H9 (cell line): ENCODE measurements at regions not wholly inside any gene's neighbourhood (a gene's known extent, or its start where the extent isn't known, plus 50 kb on each side); places are given as distances from the start of the nearest gene placed in this dataset.

Experiments
- DNase-seq: peaks from one replicate; pipeline ENCODE4 v3.0.0-alpha.2; 2017
- H2AFZ ChIP-seq: one replicate; pipeline ENCODE4 v1.6.1; 2013; ENCODE audit warnings: mild to moderate bottlenecking, low read length, control low read depth, moderate library complexity
- H2AK5ac ChIP-seq: 2 replicates; pipeline ENCODE4 v1.6.1; 2013; ENCODE audit warnings: low read length, control low read depth, mixed read lengths; ENCODE audit not compliant: insufficient read length
- H2BK120ac ChIP-seq: one replicate; pipeline ENCODE4 v1.6.1; 2013; ENCODE audit warnings: low read depth, mild to moderate bottlenecking, low read length, control low read depth, inconsistent platforms; ENCODE audit not compliant: poor library complexity, severe bottlenecking
- H2BK12ac ChIP-seq: 2 replicates; pipeline ENCODE4 v1.6.1; 2013; ENCODE audit warnings: low read length, control low read depth, mixed read lengths, low read depth; ENCODE audit not compliant: insufficient read length
- H2BK15ac ChIP-seq: 2 replicates; pipeline ENCODE4 v1.6.1; 2013; ENCODE audit warnings: low read depth, low read length, control low read depth
- H2BK20ac ChIP-seq: one replicate; pipeline ENCODE4 v1.6.1; 2013; ENCODE audit warnings: low read depth, mild to moderate bottlenecking, low read length, control low read depth, inconsistent platforms; ENCODE audit not compliant: poor library complexity, severe bottlenecking
- H2BK5ac ChIP-seq: 2 replicates; pipeline ENCODE4 v1.6.1; 2013; ENCODE audit warnings: low read length, control low read depth, mixed read lengths; ENCODE audit not compliant: insufficient read length
- H3K14ac ChIP-seq: 2 replicates; pipeline ENCODE4 v1.6.1; 2013; ENCODE audit warnings: low read length, control low read depth; ENCODE audit not compliant: insufficient read depth
- H3K18ac ChIP-seq: 2 replicates; pipeline ENCODE4 v1.6.1; 2013; ENCODE audit warnings: low read depth, mild to moderate bottlenecking, mixed read lengths, low read length, control low read depth; ENCODE audit not compliant: insufficient read length
- H3K23ac ChIP-seq: 2 replicates; pipeline ENCODE4 v1.6.1; 2013; ENCODE audit warnings: low read length, control low read depth, mixed read lengths, low read depth; ENCODE audit not compliant: insufficient read length
- H3K23me2 ChIP-seq: 2 replicates; pipeline ENCODE4 v1.6.1; 2013; ENCODE audit warnings: low read depth, mild to moderate bottlenecking, mixed read lengths, low read length, control low read depth; ENCODE audit not compliant: insufficient read length, poor library complexity, severe bottlenecking
- H3K27ac ChIP-seq: 2 replicates; pipeline ENCODE4 v1.5.1; 2013; ENCODE audit warnings: low read length, control low read depth, mixed read lengths, low read depth; ENCODE audit not compliant: insufficient read length
- H3K27me3 ChIP-seq: 2 replicates; pipeline ENCODE4 v1.6.1; 2013; ENCODE audit warnings: low read length, control low read depth, inconsistent platforms; ENCODE audit not compliant: insufficient read depth
- H3K4ac ChIP-seq: 2 replicates; pipeline ENCODE4 v1.6.1; 2013; ENCODE audit warnings: low read depth, mild to moderate bottlenecking, control low read depth, inconsistent platforms, low read length, moderate library complexity
- H3K4me1 ChIP-seq: 2 replicates; pipeline ENCODE4 v1.6.1; 2013; ENCODE audit warnings: low read length, control low read depth, inconsistent platforms; ENCODE audit not compliant: insufficient read depth
- H3K4me2 ChIP-seq: 2 replicates; pipeline ENCODE4 v1.6.1; 2013; ENCODE audit warnings: low read length, control low read depth, mixed read lengths; ENCODE audit not compliant: insufficient read length, insufficient read depth
- H3K56ac ChIP-seq: 2 replicates; pipeline ENCODE4 v1.6.1; 2013; ENCODE audit warnings: low read depth, mild to moderate bottlenecking, mixed read lengths, low read length, control low read depth; ENCODE audit not compliant: insufficient read length
- H3K79me1 ChIP-seq: 2 replicates; pipeline ENCODE4 v1.6.1; 2013; ENCODE audit warnings: low read depth, mild to moderate bottlenecking, moderate library complexity, low read length, control low read depth, inconsistent platforms; ENCODE audit not compliant: insufficient read depth, poor library complexity, severe bottlenecking
- H3K79me2 ChIP-seq: 2 replicates; pipeline ENCODE4 v1.6.1; 2013; ENCODE audit warnings: low read length, control low read depth, inconsistent platforms; ENCODE audit not compliant: insufficient read depth
- H3K9ac ChIP-seq: 2 replicates; pipeline ENCODE4 v1.6.1; 2013; ENCODE audit warnings: low read length, control low read depth, mixed read lengths; ENCODE audit not compliant: insufficient read length; ENCODE audit errors: extremely low read depth
- H3K9me3 ChIP-seq: one replicate; pipeline ENCODE4 v1.6.1; 2013; ENCODE audit warnings: low read depth, low read length, inconsistent platforms; ENCODE audit not compliant: control insufficient read depth
- H3T11ph ChIP-seq: one replicate; pipeline ENCODE4 v1.6.1; 2013; ENCODE audit warnings: mild to moderate bottlenecking, low read length, control low read depth, inconsistent platforms
- H4K20me1 ChIP-seq: one replicate; pipeline ENCODE4 v1.6.1; 2013; ENCODE audit not compliant: control insufficient read depth, insufficient read length, insufficient read depth
- H4K5ac ChIP-seq: 2 replicates; pipeline ENCODE4 v1.6.1; 2013; ENCODE audit warnings: low read depth, mild to moderate bottlenecking, mixed read lengths, low read length, control low read depth; ENCODE audit not compliant: insufficient read length
- H4K8ac ChIP-seq: replicated peaks from 2 replicates; pipeline ENCODE4 v1.6.1; 2013; ENCODE audit warnings: low read length, control low read depth, mixed read lengths, low read depth; ENCODE audit not compliant: insufficient read length
- H4K91ac ChIP-seq: 2 replicates; pipeline ENCODE4 v1.6.1; 2013; ENCODE audit warnings: low read depth, mild to moderate bottlenecking, moderate library complexity, mixed read lengths, low read length, control low read depth; ENCODE audit not compliant: insufficient read length
- H3K27ac Mint-ChIP-seq, 3 experiments: 2 replicates in 2 of 3; 3 replicates in 1 of 3; pipeline ENCODE4 v1.8.0; 2020 to 2021; ENCODE audit warnings: mixed read lengths in 3 of 3, mild to moderate bottlenecking in 1 of 3, moderate library complexity in 1 of 3
- H3K27me3 Mint-ChIP-seq: 2 replicates; pipeline ENCODE4 v1.8.0; 2021; ENCODE audit warnings: low read depth, mild to moderate bottlenecking, moderate library complexity, mixed read lengths
- H3K36me3 Mint-ChIP-seq, 3 experiments: 2 replicates in 2 of 3; 3 replicates in 1 of 3; pipeline ENCODE4 v1.8.0; 2020 to 2021; ENCODE audit warnings: low read depth in 3 of 3, mixed read lengths in 3 of 3; ENCODE audit not compliant: insufficient read depth in 1 of 3
- H3K4me1 Mint-ChIP-seq, 2 experiments: 2 replicates each; pipeline ENCODE4 v1.8.0; 2020; ENCODE audit warnings: mixed read lengths in 2 of 2
- H3K4me3 Mint-ChIP-seq, 2 experiments: 2 replicates in 1 of 2; 3 replicates in 1 of 2; pipeline ENCODE4 v1.8.0; 2020 to 2021; ENCODE audit warnings: mild to moderate bottlenecking in 2 of 2, mixed read lengths in 2 of 2, moderate library complexity in 1 of 2
- H3K9me3 Mint-ChIP-seq, 2 experiments: 2 replicates in 1 of 2; 3 replicates in 1 of 2; pipeline ENCODE4 v1.8.0; 2020; ENCODE audit warnings: mild to moderate bottlenecking in 2 of 2, mixed read lengths in 2 of 2, moderate library complexity in 1 of 2
- CTCF ChIP-seq: fragments of 200-600 bp; sonication (generic); conservative IDR thresholded peaks from 3 replicates; pipeline ENCODE4 v1.8.0; 2021; ENCODE audit warnings: antibody characterized with exemption, mild to moderate bottlenecking

- Histone ChIP-seq H3K18ac (no peak overlapping the region), H3K27me3 (no peaks in the 10 kb centered on the region), H3K79me1 (no peaks in the 10 kb centered on the region), H3K9me3 (no peaks in the 10 kb centered on the region), H3K9ac (no peak overlapping the region), H3K4me1 (peaks cover 3% of the 10 kb centered on the region; the same call in 1 of the 2 replicates), H4K8ac (no peak overlapping the region), H3K23ac (no peak overlapping the region), H2BK12ac (no peak overlapping the region), H2BK20ac (no peak overlapping the region), H3K4me2 (no peak overlapping the region), H2BK5ac (no peak overlapping the region), H4K20me1 (no peaks in the 10 kb centered on the region), H4K5ac (no peak overlapping the region), H3K56ac (no peak overlapping the region), H3K4ac (no peak overlapping the region), H2AFZ (no peak overlapping the region), H3K27ac (no peak overlapping the region), H4K91ac (no peak overlapping the region), H2AK5ac (no peak overlapping the region), H3K79me2 (no peaks in the 10 kb centered on the region), H2BK120ac (no peak overlapping the region), H3T11ph (no peak overlapping the region), H3K23me2 (no peaks in the 10 kb centered on the region), H3K14ac (no peak overlapping the region), H2BK15ac (no peak overlapping the region)
- H3K4me3 Mint-ChIP-seq, result no peak overlapping the region
- H3K36me3 Mint-ChIP-seq, result no peaks in the 10 kb centered on the region
- no peak for DNase-seq
- no peak for TF ChIP-seq CTCF
- H3K9me3 Mint-ChIP-seq, result peaks cover 0 to 3% of the 10 kb centered on the region in 2 experiments; a peak in 1 of 5 replicates
- peaks cover 11% of the 10 kb centered on the region in 2 experiments for H3K4me1 Mint-ChIP-seq
- H3K27ac Mint-ChIP-seq, result no peak overlapping the region
- H3K27me3 Mint-ChIP-seq, result no peaks in the 10 kb centered on the region
Observed at GRCh38 chr6:155595284-155595683, 139.6 kb upstream of the NOX3 start.
